ENCODE measurements at regions not wholly inside any gene's neighbourhood (a gene's known extent, or its start where the extent isn't known, plus 50 kb on each side); places are given as distances from the start of the nearest gene placed in this dataset.

DNA sequence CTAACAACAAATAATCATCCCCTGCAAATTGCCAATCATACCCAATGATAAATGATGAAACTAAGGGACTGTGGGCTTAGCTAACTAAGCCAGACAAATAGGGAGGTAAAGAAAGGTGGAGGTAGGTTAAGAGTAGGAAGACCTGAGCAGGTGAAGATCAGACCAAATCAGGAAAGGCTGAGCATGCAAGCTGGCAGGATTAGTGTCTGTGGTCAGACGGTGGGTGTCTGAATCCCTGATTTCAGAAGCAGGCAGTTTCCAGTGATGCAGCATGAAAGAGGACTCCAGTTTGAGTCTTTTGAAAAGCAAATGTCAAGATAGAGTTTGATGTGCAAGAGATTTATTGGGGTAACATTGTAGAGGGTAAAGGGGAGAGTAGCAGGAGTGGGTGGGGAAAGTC lies 181.4 kb upstream of the MYLIP start:
- TF ChIP-seq, protein P1, sequence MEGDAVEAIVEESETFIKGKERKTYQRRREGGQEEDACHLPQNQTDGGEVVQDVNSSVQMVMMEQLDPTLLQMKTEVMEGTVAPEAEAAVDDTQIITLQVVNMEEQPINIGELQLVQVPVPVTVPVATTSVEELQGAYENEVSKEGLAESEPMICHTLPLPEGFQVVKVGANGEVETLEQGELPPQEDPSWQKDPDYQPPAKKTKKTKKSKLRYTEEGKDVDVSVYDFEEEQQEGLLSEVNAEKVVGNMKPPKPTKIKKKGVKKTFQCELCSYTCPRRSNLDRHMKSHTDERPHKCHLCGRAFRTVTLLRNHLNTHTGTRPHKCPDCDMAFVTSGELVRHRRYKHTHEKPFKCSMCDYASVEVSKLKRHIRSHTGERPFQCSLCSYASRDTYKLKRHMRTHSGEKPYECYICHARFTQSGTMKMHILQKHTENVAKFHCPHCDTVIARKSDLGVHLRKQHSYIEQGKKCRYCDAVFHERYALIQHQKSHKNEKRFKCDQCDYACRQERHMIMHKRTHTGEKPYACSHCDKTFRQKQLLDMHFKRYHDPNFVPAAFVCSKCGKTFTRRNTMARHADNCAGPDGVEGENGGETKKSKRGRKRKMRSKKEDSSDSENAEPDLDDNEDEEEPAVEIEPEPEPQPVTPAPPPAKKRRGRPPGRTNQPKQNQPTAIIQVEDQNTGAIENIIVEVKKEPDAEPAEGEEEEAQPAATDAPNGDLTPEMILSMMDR (IDR thresholded peaks at IDR 0.05; ENCODE audit: insufficient read depth, low read length) = no peak
- TF ChIP-seq GABPA (IDR thresholded peaks at IDR 0.05; ENCODE audit: low read depth) (no peak), POLR2AphosphoS5 (IDR thresholded peaks at IDR 0.05; ENCODE audit: low read depth) (no peak), SPI1 (IDR thresholded peaks at IDR 0.05; ENCODE audit: borderline replicate concordance, low read depth) (no peak)
- TF ChIP-seq, protein P2, sequence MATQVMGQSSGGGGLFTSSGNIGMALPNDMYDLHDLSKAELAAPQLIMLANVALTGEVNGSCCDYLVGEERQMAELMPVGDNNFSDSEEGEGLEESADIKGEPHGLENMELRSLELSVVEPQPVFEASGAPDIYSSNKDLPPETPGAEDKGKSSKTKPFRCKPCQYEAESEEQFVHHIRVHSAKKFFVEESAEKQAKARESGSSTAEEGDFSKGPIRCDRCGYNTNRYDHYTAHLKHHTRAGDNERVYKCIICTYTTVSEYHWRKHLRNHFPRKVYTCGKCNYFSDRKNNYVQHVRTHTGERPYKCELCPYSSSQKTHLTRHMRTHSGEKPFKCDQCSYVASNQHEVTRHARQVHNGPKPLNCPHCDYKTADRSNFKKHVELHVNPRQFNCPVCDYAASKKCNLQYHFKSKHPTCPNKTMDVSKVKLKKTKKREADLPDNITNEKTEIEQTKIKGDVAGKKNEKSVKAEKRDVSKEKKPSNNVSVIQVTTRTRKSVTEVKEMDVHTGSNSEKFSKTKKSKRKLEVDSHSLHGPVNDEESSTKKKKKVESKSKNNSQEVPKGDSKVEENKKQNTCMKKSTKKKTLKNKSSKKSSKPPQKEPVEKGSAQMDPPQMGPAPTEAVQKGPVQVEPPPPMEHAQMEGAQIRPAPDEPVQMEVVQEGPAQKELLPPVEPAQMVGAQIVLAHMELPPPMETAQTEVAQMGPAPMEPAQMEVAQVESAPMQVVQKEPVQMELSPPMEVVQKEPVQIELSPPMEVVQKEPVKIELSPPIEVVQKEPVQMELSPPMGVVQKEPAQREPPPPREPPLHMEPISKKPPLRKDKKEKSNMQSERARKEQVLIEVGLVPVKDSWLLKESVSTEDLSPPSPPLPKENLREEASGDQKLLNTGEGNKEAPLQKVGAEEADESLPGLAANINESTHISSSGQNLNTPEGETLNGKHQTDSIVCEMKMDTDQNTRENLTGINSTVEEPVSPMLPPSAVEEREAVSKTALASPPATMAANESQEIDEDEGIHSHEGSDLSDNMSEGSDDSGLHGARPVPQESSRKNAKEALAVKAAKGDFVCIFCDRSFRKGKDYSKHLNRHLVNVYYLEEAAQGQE (IDR thresholded peaks at IDR 0.05; ENCODE audit: insufficient replicate concordance, low read depth) = no peak

Data from HL-60 (cell line).